Stimulated activated CD4-positive, alpha-beta T cell treated with anti-CD3 and anti-CD28 coated beads, Interleukin-1b, Interleukin-23, amount 100 ng/mL, for 24 hours (primary cell): ENCODE measurements at regions not wholly inside any gene's neighbourhood (a gene's known extent, or its start where the extent isn't known, plus 50 kb on each side); places are given as distances from the start of the nearest gene placed in this dataset.
"Not testable (repeated sequence)": the region's sequence is repeated elsewhere in the genome, so short reads cannot be mapped to it uniquely, and the experiment has no call there.

ENCODE experiments used
- DNase-seq, 4 experiments: peaks; one replicate each; pipeline ENCODE4 v3.0.0-alpha.2; 2020; ENCODE audit warnings: low read depth in 4 of 4, low spot score in 1 of 4

DNA sequence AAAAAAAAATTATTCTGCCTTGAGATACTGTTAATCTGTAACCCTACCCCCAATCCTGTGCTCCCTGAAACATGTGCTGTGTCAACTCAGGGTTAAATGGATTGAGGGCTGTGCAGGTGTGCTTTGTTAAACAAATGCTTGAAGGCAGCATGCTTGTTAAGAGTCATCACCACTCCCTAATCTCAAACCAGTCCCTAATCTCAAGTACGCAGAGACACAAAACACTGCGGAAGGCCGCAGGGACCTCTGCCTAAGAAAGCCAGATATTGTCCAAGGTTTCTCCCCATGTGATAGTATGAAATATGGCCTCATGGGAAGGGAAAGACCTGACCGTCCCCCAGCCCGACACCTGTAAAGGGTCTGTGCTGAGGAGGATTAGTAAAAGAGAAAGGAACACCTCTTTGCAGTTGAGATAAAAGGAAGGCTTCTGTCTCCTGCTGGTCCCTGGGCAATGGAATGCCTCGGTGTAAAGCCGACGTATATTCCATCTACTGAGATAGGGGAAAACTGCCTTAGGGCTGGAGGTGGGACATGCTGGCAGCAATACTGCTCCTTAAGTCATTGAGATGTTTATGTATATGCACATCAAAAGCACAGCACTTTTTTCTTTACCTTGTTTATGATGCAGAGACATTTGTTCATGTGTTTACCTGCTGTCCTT, 402.6 kb downstream of the TBC1D32 start:
- DNase-seq, result not testable (repeated sequence)

DNA sequence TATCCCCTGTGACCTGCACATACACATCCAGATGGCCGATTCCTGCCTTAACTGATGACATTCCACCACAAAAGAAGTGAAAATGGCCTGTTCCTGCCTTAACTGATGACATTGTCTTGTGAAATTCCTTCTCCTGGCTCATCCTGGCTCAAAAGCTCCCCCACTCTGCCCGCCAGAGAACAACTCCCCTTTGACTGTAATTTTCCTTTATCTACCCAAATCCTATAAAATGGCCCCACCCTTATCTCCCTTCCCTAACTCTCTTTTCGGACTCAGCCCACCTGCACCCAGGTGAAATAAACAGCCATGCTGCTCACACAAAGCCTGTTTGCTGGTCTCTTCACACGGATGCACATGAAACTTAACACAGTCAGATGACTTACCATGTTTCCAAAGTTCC, 403.8 kb downstream of the TBC1D32 start:
- DNase-seq, result not testable (repeated sequence)

DNA sequence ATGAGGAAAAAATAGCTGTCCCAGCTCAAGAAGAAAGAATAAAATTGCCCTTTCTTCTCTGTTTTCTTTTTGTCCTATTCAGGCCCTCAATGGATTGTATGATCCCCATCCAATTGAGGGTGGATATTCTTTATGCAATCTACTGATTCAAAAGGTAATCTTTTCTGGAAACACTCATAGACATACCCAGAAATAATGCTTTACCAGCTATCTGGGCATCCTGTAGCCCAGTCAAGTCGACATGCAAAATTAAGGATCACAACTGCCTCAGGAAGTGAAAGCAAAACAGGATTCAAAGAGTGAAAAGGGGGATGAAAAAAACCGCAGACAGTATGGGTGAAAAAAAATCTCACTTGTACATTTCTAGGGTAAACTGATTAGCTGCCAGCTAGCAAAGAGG, 410.1 kb downstream of the TBC1D32 start:
- DNase-seq, result no peak

DNA sequence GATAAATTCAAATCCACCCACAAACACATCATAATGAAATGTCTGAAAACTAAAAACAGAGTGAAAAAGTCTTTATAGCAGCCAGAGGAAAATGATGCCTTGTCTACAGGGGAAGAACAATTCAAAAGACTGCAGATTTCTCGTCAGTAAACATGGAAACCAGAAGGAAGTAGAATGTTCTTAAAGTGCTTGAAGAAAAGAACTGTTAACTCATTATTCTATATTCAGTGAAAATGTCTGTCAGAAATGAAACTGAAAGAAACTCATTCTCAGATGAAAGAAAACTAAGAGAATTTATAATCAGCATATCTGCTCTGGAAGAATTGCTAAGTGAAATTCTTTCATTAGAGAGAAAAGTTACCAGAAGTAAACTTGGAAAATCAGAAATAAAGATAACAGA, 416.1 kb downstream of the TBC1D32 start:
- no peak for DNase-seq

DNA sequence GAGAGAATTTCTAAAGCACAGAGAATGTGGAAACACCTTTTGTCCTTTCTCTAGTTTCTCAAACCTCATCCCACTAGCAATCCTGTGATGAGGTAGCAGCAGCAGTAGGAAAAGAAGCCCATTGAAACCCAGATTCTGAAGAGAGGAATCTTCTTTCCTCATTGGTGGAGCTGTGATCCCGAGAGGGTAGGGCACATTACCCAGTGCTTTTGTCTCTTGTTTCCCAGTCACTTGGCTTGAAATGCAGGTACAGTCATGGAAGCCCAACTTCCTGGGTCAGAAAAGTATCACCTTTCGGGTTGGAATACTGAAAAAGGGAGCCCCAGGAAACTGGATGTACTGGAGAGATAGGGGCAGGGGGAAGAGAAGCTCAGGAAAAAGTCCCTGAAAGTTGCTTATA, 417.4 kb downstream of the TBC1D32 start:
- no peak for DNase-seq

DNA sequence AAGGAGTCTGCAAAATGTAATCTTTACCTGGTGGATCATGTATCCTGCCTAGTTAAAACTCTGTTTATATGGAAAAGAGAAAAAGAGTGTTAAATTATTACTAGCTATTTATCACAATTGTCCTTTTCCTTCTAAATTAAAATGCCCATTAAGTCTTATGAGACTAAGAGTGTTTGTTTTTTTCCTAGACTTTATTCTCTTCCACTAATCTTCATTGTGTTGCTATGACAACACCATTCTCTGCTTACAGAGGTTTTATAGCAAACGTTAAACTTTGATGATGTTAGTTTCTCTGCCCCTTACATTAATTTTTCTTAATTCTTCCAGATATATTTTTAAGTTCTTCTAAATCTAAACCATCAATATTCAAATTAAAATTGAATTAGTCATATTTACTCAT, 420.8 kb downstream of the TBC1D32 start:
- DNase-seq, result no peak

DNA sequence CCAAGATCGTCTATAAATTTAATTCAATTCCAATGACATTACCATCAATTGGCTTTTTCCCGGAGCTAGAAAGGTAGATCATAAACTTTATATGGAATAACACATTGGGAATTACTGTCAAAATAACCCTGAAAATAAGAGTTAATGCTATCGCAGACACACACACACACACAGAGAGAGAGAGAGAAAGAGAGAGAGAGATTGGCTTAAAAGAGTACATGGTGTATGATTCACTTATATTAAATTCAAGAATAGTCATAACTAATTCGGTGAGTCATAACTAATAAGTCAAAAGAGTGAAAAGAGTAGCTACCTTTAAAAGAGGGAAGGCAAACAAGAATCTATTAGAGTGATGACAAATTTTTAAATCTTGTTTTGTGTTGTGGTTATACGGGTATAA, 425.5 kb downstream of the TBC1D32 start:
- DNase-seq, result no peak

DNA sequence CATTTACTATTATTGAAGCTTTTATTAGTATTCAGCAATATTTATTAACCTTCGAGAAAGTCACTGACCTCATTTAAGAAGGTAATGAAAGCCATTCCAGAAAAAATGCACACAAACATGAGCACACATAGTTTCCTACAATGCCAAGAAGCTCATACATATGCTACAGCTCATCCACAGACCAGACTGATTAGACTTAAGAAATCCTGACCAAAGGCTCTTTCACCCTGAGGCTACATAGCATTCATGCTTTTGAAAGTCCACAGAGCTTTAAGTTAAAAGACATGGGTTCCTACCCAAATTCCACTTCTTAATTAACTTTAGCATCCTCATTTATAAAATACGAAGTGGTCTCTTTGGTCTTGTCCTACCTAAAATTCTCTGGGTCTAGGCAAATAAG, 430.4 kb downstream of the TBC1D32 start:
- DNase-seq, result no peak

DNA sequence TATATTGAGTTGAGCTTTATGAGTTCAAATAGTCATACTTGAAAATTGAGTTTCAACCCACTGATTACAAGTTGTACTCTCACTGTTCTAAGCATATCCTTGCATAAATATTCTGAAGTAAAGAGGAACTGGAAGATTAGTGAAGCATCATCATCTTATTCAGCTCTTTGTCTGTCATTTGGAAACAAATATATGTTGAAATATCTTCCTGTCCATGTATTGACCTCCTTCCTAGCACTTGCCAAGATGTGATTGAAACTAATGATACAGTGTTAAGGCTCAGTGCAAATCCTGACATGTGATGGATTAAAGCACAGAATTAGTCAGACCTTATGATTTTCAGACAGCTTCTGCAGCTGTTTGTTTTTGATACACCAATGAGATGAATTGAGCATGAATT, 434.3 kb downstream of the TBC1D32 start:
- no peak for DNase-seq

DNA sequence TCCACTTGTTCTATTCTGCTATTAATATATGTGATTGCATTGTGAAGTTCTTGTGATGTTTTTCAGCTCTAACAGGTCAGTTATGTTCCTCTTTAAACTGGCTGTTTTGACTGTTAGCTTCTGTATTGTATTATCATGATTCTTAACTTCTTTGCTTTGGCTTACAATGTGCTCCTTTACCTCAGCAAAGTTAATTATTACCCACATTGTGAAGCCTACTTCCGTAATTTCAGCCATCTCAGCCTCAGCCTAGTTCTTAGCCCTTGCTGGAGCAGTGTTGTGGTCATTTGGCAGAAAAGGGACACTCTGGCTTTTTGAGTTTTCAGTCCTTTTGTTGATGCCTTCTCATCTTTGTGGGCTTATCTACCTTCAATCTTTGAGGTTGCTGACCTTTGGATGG, 440.2 kb downstream of the TBC1D32 start:
- no peak for DNase-seq

DNA sequence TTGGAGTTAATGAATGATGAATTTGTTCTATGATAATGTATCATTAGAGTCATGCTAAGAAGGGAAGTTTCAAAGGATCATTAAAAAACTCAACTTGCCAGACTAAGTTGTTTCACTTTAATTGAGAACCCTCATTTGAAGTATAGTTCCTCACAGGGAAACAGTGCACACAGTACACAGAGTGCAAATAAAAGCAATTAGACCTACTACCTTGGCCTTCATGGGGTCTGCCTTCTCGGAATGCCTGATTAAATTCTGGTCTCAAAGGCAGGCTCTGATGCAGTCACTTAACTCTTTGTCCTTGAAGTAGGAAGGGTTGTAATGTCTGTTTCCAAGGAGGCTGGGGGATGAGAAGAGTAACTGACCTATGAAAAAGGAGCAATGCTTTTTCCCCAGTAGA, 457.3 kb downstream of the TBC1D32 start:
- DNase-seq, result no peak

DNA sequence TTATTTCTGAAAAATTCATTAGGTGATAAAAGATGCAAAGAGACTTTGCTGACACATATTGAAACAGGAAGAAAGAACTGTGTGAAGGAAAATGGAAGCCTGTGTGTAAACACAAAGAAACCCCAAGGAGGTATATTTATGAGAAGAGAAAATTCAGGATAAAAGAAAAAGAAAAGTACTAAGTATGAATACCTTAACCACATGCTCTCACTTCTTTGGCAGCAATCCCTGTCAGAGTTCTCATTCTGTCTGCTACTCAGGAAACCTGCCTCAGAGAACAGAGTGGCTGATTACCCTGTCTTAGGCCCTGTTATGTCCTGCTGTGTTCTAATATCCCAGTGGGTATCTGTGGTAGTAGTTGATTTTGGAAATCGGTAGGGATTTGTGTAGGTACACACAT, 457.9 kb downstream of the TBC1D32 start:
- no peak for DNase-seq

DNA sequence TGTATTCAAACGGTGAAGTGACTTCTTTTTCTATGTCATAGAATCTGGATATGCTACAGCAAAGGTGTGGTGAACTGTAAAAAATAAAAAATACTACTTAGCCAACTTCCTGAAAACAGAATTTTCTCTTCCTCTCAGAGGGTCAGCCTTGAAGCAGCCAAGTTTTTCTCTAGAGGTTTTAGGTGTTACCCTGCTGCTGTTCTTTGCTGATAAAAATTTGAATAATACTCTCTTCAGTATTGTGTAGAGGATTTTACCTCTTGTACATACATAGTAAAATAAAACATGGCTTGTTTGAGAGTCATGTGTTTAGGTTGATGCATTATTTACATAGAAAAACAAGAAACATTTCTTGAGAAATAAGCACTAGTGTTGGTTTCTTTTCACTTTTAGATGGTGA, 458.4 kb downstream of the TBC1D32 start:
- DNase-seq, result no peak

DNA sequence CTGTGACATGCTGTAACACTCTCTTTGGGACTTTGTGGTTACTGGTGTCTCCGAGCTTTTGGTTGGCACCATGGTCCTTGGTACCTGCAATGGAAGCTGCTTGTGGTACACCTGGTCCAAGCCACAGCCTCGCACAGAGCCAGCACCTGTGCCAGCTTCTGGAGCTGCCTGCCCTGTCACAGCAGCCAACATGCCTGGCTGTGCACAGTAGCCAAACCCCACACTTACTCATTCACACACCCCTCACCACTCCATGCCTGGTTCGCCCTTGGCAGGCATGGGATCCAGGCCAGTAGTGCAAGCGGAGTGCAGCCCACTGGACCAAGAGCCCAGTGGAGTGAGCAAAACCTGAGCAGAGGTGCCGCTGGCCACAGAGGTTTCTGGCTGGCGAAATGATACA, 459.9 kb downstream of the TBC1D32 start:
- DNase-seq, result no peak

DNA sequence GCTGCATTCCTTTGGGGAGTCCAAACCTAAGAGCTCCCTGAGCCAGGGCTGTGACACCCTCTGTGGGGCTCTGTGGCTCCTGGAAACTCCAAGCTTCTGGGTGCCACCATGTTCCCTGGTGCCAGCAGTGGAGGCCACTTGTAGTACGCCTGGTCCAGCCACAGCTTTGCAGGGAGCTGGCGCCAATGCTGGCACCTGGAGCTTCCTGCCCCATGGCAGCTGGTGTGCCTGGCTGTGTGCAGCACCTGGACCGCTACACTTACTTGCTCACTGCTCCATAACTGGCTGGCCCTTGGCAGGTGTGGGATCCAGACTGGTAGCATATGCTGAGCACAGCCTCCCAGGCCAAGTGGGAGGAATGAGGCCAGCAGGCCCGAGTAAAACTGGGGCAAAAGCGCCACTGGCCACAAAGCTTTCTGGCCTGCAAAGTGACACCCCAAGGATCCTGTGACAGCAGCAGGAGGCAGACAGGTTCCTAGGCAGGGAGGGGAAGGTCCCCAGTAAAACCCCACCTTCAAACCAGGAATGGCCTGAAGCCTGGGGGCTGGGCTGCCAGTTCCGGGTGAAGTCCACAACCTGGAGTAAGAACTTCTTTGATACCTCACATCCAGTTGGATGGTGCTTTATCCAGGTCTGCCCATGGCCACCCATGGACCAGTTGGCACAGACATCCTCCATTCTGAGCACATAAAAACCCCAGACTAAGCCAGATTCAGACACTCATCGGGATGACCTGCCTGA, 461.0 kb downstream of the TBC1D32 start:
- DNase-seq, result no peak

DNA sequence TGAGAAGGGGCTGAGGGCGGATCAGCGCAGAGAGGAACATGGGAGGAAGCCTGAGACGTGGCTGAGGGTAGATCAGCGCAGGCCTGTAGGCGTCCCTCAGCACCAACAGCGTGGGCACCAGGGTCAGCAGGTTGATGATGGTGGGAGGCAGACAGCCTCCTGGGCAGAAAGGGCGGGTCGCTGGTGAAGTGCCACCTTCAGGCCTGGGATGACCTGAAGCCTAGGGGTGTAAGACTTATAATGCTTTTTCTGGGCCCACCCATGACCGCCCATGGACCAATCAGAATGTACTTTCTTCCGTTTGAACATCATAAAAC, 462.1 kb downstream of the TBC1D32 start:
- DNase-seq, result no peak

DNA sequence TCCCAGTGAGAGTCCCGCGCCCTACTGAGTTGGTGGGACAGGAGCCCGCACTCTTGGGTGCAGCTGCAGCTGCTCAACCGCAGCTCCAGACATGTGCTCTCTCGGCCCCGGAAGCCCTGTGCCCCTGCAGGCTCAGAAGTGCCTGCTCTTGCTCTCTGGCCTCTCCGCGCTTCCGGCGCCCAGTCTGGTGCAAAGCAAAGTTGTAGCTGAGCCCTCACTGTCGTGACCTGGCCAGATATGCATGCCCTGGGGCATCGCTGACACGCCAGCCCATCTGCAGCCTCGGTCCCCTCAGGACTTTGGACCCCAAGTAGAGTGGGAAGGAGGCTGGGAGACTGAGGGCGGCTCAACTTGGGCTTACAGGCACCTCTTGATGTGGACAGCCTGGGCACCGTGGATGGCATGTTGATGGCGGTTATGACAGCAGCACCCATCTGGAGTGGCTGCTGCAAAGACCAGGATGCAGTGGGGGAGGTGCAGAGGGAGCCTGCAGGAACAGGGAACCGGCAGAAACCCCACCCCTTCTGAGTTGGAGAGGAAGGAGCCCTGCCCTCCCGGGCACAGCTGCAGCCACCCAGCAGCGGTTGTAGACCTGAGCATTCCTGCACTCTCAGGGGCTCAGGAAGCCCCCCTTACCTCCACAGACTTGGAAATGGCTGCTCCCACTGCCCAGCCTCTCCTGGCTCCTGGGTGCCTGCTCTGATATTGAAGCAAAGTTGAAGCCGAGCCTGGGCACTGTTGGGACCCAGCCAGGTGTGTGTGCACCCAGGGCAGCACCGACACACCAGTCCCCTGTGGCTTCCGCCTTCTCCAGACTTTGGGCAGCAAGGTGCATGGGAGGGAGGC, 462.6 kb downstream of the TBC1D32 start:
- no peak for DNase-seq

DNA sequence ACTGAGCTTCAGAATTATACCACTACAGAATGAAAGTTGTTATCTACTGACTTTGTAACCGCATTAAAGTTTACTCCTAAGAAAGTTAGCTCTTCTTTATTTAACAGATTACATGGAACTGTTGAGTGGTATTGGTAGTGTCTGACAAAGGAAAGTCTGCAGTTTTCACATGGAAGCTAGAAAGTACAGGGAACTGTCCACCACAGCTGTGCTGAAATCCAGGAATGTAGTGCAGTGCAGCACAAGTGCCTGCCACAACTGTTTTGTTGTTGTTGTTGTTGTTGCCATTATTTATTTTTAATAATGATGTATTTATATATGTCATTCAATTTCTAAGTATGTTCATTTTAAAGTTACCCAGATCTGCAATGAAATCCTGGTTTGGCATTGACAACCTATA, 464.9 kb downstream of the TBC1D32 start:
- no peak for DNase-seq

DNA sequence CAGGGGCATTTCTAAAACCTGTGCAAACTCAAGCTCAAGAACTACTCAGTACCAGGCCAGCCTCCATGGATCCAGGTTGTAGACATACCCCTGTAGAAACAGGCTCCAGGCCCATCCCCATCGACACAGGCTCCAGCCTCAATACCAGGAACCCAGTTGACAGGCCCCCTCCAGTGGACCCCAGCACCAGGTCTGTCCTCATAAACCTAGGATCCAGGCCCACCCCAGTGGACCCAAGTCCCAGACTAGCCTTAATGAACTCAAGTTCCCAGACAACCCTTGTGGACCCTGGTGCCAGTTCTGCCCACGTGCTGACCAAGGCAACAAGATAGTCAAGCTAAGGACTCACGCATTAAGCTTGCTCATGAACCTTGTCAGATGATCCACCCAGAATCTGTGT, 476.9 kb downstream of the TBC1D32 start:
- no peak for DNase-seq

DNA sequence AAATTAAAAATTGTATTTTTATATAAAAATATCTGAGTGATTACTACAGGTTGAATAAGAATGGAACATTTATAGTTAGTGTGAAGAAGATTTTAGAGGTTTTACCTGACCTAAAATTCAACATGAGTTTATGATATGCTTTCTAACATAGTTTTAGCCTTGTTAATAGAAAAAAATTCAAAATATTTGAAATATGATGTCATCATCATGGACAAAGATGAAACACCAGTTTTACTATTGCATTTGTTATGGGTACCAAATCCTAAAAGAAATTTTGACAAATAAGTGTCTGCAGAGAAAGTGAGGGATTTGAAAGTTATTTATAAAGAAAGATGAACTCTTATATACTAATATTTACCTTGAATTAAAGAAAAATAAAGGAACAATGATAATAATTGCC, 479.7 kb downstream of the TBC1D32 start:
- DNase-seq, result no peak

DNA sequence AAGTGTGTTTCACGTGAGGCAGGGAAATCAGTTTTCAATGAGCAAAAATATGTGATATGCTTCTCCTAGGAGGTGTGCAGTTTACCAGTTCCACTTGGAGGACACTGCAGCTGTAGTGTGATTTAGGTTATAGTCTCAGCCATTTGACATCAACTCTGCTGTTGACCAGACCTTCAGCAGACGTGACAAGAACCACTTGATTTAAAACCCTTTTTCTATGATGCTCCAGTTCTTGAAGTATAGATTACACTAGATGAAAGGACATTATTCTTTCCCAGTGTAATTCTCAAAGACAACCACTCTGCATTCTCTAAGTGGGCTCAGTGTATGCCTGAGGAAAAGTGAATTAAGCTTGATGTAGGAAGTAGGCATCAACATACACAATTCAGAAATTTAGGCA, 480.8 kb downstream of the TBC1D32 start:
- DNase-seq, result no peak

DNA sequence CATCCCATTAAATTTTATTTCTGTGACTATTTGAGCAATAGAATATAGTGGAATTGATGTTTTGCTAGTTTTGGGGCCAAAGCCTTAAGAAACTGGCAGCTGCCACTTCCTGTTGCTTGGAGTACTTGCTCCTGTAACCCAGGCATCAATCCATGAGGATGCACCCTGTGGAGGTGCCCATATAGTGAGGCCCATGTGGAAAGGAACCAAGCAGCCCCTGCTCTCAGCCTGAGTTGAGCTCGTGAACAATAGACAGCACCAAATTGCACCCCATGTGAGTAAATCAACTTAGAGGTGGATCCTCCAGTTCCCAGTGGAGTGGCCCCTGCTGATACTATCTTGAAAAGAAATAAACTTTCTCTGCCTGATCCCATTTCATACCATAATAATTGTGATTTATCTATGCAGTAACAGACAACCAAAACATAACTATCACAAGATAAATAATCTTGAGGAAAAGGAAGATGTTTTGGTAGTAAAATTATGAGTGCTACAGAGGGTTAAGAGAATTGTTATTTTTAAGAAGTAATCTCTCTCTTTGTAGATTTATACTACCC, 481.9 kb downstream of the TBC1D32 start:
- DNase-seq, result no peak
